ENCODE measurements at regions not wholly inside any gene's neighbourhood (a gene's known extent, or its start where the extent isn't known, plus 50 kb on each side); places are given as distances from the start of the nearest gene placed in this dataset.

- no peak for DNase-seq
These were observed 165.9 kb downstream of the ST6GAL2 start for GRCh38 chr2:106720026-106720425.

- DNase-seq = no peak
These were observed 161.6 kb downstream of the ST6GAL2 start for GRCh38 chr2:106724301-106724794.

GRCh38 chr2:106734165-106734564, 151.8 kb downstream of the ST6GAL2 start:
- no peak for DNase-seq

GRCh38 chr2:106735807-106736206, 150.2 kb downstream of the ST6GAL2 start:
- DNase-seq = no peak

GRCh38 chr2:106736221-106736620, 149.7 kb downstream of the ST6GAL2 start:
- DNase-seq = no peak

GRCh38 chr2:106745468-106745867, 140.5 kb downstream of the ST6GAL2 start:
- no peak for DNase-seq

GRCh38 chr2:106749823-106750222, 136.1 kb downstream of the ST6GAL2 start:
- DNase-seq = no peak
